Activated CD4-positive, CD25-positive, alpha-beta regulatory T cell treated with anti-CD3 and anti-CD28 coated beads, Interleukin-2, amount 50 U/mL, for 24 hours (primary cell): ENCODE measurements at regions not wholly inside any gene's neighbourhood (a gene's known extent, or its start where the extent isn't known, plus 50 kb on each side); places are given as distances from the start of the nearest gene placed in this dataset.
"Not testable (repeated sequence)": the region's sequence is repeated elsewhere in the genome, so short reads cannot be mapped to it uniquely, and the experiment has no call there.

ENCODE experiments used
- ATAC-seq, 2 donors: fragments of 150-1000 bp; cut with Tn5 transposase; one replicate each; pipeline ENCODE4 v1.10.0; 2021; ENCODE audit warnings: mild to moderate bottlenecking in 1 of 2, moderate library complexity in 1 of 2

- ATAC-seq, result no peak
Measured at GRCh38 chr21:20875742-20876141, 122.5 kb upstream of the NCAM2 start.

DNA sequence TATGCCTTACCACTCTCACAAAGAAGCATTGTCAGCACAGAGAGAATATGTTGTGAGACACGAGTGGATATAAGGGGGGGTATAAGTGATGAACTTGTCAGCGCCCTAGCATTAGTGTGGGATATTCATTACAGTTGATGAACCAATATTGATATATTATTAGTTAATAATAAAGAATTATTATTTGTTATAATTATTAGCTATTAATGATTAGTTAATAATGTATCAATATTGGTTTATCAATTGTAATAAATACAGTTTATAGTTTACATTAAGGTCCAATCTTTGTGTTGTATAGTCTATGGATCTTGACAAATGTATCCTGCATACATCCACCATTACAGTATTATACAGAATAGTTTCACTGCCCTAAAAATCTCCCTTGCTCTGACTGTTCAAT lies 120.2 kb upstream of the NCAM2 start:
- no peak for ATAC-seq

DNA sequence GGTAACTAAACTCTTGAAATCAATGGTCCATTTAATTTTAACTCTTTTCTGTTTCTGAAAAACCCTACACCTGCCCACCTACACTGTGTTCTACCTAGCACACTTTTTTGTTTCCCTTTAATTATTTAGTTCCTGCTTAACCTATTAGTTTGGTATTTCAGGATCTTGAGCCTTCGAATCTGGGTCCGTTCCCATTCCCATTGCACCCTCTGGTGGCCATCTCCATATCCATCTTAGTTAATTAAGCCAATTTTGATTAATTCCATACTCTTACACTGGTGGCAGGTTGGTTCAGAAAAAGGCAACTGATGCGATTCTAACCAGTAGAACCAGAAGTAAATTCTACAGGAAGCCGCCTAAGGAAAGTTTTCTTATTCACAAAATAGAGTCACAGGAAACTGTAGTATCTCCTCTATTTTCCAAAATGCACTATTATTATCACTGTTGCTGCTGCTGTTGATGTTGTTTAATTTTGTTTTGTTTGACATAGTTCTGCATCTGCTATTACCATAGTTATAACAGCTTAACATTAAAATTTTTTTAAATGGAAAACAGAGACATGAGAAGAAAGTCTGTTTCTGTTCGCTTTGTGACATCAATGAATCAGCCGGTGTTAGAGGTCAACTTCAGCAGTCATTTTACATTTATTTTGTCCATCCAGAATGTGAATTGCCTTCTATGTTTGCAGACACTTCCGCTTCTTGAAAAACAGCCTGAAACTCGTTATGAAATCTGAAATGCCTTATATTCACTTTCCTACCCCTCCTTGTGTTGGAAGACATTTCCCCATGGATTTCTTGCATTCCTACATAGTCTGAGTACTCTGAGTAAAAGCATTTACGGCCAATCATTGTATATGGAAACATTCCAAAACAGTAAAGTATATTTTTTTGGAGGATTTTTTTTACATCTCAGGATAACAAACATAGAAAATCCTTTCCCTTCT lies 115.5 kb upstream of the NCAM2 start:
- no peak for ATAC-seq

GRCh38 chr21:20883408-20883800 lies 114.8 kb upstream of the NCAM2 start:
- no peak for ATAC-seq

DNA sequence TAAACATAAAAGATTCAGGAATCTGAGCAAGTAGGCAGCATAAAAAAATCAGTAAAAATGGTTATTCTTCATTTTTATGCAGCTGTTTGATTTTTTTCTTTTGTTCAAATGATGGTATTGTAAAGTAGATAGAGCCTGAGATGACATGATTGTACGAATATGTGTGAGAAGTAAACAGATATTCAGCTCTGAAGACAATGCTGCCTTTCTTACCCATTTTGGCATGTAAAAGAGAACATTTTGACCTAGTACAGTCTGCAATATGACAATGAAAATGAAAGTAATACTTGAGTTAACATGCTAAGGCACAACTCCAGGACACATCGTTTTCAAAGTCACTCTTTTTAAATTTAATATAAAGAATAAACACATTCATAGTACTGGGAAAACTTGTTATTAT lies 95.7 kb upstream of the NCAM2 start:
- no peak for ATAC-seq

- no peak for ATAC-seq
Measured at GRCh38 chr21:20902998-20903397, 95.2 kb upstream of the NCAM2 start.

GRCh38 chr21:20927555-20927954 lies 70.7 kb upstream of the NCAM2 start:
- ATAC-seq, result not testable (repeated sequence)

GRCh38 chr21:20942523-20942922 lies 55.7 kb upstream of the NCAM2 start:
- ATAC-seq, result no peak

DNA sequence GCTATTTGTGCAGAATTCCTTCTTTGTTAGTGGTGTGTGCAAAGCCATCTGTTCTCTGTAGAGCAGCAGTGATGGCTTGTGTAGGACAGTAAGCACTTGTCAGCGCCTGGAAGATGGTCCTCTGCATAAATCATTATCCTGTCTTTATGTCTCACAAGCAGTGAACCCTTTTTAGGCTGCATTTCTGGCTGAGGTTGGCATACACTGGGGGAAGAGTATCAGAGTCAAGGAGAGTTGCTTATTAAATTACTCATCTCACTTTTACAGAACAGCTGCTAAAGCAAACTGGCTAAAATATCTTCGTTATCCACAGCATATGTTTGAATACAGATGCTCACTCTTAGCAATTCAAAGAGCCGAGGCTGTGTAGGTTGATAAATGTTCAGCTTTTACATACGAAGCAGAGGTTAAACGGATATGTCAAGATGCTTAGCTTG lies 54.6 kb upstream of the NCAM2 start:
- ATAC-seq, result no peak

DNA sequence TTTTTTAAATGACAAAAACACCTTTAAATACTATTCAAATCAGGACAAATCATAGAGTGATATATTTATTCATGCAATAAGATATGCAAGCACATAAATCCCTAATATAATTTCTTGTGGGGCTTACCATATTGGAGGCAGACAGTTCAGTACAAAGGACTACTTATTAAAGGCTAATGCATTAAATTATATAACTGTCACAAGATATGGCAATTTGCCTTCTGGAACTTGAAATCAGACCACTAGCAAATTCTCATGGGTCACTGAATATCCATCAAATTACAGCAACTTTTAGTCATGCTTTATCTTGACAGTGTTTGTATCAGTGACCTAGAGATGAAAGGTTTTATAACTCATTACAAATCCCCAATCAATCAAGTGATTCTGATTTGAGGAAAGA lies 54.1 kb upstream of the NCAM2 start:
- ATAC-seq, result no peak

- no peak for ATAC-seq
Measured at GRCh38 chr21:20946701-20947100, 51.5 kb upstream of the NCAM2 start.
